Fibroblast of lung (primary cell): ENCODE measurements at regions not wholly inside any gene's neighbourhood (a gene's known extent, or its start where the extent isn't known, plus 50 kb on each side); places are given as distances from the start of the nearest gene placed in this dataset.

Experiments
- DNase-seq, 2 donors: peaks; one replicate each; pipeline versions ENCODE4 v3.0.0 to v3.0.0-alpha.2; 2010; ENCODE audit warnings: low read depth in 2 of 2
- H2AFZ ChIP-seq: 2 replicates; pipeline ENCODE4 v1.5.1; 2012; ENCODE audit warnings: low read length, control low read depth, inconsistent platforms
- H3K27ac ChIP-seq: 2 replicates; pipeline ENCODE4 v1.5.1; 2011; ENCODE audit warnings: low read length, control low read depth; ENCODE audit not compliant: insufficient read depth
- H3K27me3 ChIP-seq: 2 replicates; pipeline ENCODE4 v1.5.1; 2011; ENCODE audit warnings: mild to moderate bottlenecking, low read length; ENCODE audit not compliant: control insufficient read depth, insufficient read depth
- H3K36me3 ChIP-seq: 2 replicates; pipeline ENCODE4 v1.5.1; 2011; ENCODE audit warnings: low read length; ENCODE audit not compliant: control insufficient read depth, insufficient read depth
- H3K4me1 ChIP-seq: 2 replicates; pipeline ENCODE4 v1.5.1; 2011; ENCODE audit warnings: low read length; ENCODE audit not compliant: control insufficient read depth, insufficient read depth; ENCODE audit errors: extremely low read depth
- H3K4me2 ChIP-seq: 2 replicates; pipeline ENCODE4 v1.5.1; 2011; ENCODE audit warnings: low read length, control low read depth; ENCODE audit not compliant: insufficient read depth; ENCODE audit errors: extremely low read depth
- H3K4me3 ChIP-seq, 4 experiments: fragments of 200-600 bp in 1 of 4; sonication (generic) in 1 of 4; replicated peaks in 1 of 4; 2 replicates each; pipeline ENCODE4 v1.5.1; 2011 to 2016; ENCODE audit warnings: low read length in 4 of 4, low read depth in 3 of 4, mild to moderate bottlenecking in 3 of 4, control low read depth in 2 of 4, inconsistent platforms in 1 of 4, mixed read lengths in 1 of 4; ENCODE audit not compliant: insufficient read depth in 1 of 4; ENCODE audit errors: control extremely low read depth in 1 of 4
- H3K79me2 ChIP-seq: 2 replicates; pipeline ENCODE4 v1.5.1; 2012; ENCODE audit warnings: mild to moderate bottlenecking, low read length, inconsistent platforms; ENCODE audit not compliant: control insufficient read depth, insufficient read depth
- H3K9ac ChIP-seq: 2 replicates; pipeline ENCODE4 v1.5.1; 2011; ENCODE audit warnings: mild to moderate bottlenecking, low read length, control low read depth; ENCODE audit not compliant: insufficient read depth
- H3K9me3 ChIP-seq: 2 replicates; pipeline ENCODE4 v1.5.1; 2012; ENCODE audit warnings: low read depth, low read length; ENCODE audit not compliant: control insufficient read depth, insufficient read depth
- H4K20me1 ChIP-seq: 2 replicates; pipeline ENCODE4 v1.5.1; 2011; ENCODE audit warnings: low read length; ENCODE audit not compliant: control insufficient read depth, insufficient read depth; ENCODE audit errors: extremely low read depth
- EZH2 ChIP-seq: IDR thresholded peaks from 2 replicates; pipeline ENCODE4 v1.5.1; 2012; ENCODE audit warnings: low read length, control low read depth, mild to moderate bottlenecking; ENCODE audit errors: missing control alignments
- TF ChIP-seq, protein P1 (sequence below), 2 donors: IDR thresholded peaks in 1 of 2; conservative IDR thresholded peaks in 1 of 2; 1 replicate in 1 of 2; 2 replicates in 1 of 2; pipeline ENCODE4 v1.5.1; 2011 to 2012; ENCODE audit warnings: low read length in 2 of 2, control low read depth in 1 of 2, inconsistent platforms in 1 of 2, low read depth in 1 of 2, mild to moderate bottlenecking in 1 of 2

DNA sequence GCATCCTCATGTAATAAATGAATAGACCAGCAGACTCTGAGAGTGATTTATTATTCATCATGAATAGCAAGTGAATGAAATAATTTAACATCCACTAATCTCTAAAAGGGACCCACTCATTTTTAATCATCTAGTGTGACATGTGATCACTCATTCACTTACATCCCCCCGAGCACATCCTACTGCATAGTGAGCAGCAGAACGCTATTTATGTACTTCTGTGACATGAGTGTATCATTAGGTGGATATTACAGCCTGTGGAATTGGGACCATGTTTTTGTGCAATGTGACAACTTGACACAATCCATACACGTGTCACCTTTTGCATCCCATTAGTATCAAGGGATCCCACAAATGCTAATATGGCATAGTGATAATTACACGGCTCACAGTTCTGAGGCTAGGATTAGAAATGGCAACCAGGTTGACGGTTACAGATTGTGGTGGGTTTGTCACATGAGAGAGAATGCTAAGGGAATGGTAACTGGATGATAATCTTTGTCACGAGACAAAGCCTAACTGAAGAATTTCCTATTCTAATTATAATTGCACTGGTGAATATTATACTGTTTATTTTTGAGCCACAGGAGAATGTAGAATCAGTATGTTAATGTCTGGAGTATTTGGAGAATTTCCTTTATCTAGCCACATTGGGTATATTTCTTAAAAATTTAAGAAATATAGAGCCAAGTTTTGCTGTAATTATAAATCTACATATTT is 595.2 kb upstream of the TBL1XR1 start:
- no peak overlapping the region for H3K27ac ChIP-seq
- no peaks in the 10 kb centered on the region for H3K36me3 ChIP-seq
- H3K4me3 ChIP-seq, result no peak overlapping the region
- H3K79me2 ChIP-seq, result no peaks in the 10 kb centered on the region
- no peaks in the 10 kb centered on the region for H3K27me3 ChIP-seq
- H3K4me2 ChIP-seq, result no peak overlapping the region
- TF ChIP-seq, protein P1, sequence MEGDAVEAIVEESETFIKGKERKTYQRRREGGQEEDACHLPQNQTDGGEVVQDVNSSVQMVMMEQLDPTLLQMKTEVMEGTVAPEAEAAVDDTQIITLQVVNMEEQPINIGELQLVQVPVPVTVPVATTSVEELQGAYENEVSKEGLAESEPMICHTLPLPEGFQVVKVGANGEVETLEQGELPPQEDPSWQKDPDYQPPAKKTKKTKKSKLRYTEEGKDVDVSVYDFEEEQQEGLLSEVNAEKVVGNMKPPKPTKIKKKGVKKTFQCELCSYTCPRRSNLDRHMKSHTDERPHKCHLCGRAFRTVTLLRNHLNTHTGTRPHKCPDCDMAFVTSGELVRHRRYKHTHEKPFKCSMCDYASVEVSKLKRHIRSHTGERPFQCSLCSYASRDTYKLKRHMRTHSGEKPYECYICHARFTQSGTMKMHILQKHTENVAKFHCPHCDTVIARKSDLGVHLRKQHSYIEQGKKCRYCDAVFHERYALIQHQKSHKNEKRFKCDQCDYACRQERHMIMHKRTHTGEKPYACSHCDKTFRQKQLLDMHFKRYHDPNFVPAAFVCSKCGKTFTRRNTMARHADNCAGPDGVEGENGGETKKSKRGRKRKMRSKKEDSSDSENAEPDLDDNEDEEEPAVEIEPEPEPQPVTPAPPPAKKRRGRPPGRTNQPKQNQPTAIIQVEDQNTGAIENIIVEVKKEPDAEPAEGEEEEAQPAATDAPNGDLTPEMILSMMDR (conservative IDR thresholded peaks at IDR 0.05 in 1 of 2, IDR thresholded peaks at IDR 0.05 in 1 of 2; ENCODE audit: low read depth in 1 of 2, low read length in 2 of 2), result no peak
- no peak for TF ChIP-seq EZH2
- H3K4me1 ChIP-seq, result no peaks in the 10 kb centered on the region
- peak in 1 of 2 donors; percentile 66 for DNase-seq
- H3K9ac ChIP-seq, result no peak overlapping the region
- H2AFZ ChIP-seq, result no peak overlapping the region
- H3K9me3 ChIP-seq, result no peaks in the 10 kb centered on the region
- no peaks in the 10 kb centered on the region for H4K20me1 ChIP-seq

DNA sequence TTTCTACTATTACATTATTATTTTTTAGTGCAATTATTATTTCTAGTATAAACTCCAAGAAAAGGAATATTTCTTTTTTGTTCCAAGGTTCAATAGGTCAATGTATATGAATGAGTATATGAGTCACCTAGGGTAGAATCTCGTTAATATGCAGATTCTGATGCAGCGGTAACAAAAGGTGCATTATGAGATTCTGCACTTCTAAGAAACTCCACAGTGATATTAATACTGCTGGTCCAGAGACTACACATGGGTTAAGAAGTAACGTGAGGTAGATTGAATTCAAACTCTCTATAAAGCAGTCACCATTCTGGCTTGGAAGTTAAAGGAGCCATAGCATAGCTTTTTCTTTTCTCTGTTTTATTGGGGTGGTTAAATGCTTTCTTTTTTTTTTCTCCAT is 596.2 kb upstream of the TBL1XR1 start:
- Histone ChIP-seq H3K4me2 (no peak overlapping the region), H3K27ac (no peak overlapping the region), H3K9me3 (no peaks in the 10 kb centered on the region), H3K4me1 (no peaks in the 10 kb centered on the region), H3K9ac (no peak overlapping the region), H3K4me3 (no peak overlapping the region), H3K79me2 (no peaks in the 10 kb centered on the region), H3K36me3 (no peaks in the 10 kb centered on the region), H3K27me3 (no peaks in the 10 kb centered on the region), H4K20me1 (no peaks in the 10 kb centered on the region), H2AFZ (no peak overlapping the region)
- TF ChIP-seq EZH2, result no peak
- TF ChIP-seq, protein P1 (conservative IDR thresholded peaks at IDR 0.05 in 1 of 2, IDR thresholded peaks at IDR 0.05 in 1 of 2; ENCODE audit: low read depth in 1 of 2, low read length in 2 of 2), result no peak
- no peak for DNase-seq

DNA sequence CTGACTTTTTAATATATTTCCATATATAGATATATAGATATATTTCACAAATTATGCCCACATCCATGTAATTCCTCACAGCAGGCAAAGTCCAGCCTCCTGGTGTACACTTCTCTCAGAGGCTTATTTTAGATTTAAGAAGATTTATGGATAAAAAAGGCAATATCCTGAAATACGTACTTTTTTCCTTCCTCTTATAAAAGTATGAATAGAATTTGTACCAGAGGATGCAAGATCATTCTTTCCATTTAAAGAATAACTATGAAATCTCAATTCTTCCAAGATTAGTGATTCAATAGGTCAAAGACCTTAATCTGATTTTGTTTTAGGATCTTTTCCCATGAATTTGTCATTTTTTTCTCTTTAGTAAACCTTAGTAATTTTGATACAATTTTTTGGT is 597.9 kb upstream of the TBL1XR1 start:
- no peak overlapping the region for H3K9ac ChIP-seq
- DNase-seq, result no peak
- H3K36me3 ChIP-seq, result no peaks in the 10 kb centered on the region
- no peak overlapping the region for H2AFZ ChIP-seq
- H3K79me2 ChIP-seq, result no peaks in the 10 kb centered on the region
- H3K4me3 ChIP-seq, result no peak overlapping the region
- H4K20me1 ChIP-seq, result no peaks in the 10 kb centered on the region
- no peaks in the 10 kb centered on the region for H3K27me3 ChIP-seq
- no peak overlapping the region for H3K27ac ChIP-seq
- H3K9me3 ChIP-seq, result no peaks in the 10 kb centered on the region
- no peaks in the 10 kb centered on the region for H3K4me1 ChIP-seq
- TF ChIP-seq, protein P1 (conservative IDR thresholded peaks at IDR 0.05 in 1 of 2, IDR thresholded peaks at IDR 0.05 in 1 of 2; ENCODE audit: low read depth in 1 of 2, low read length in 2 of 2), result no peak
- no peak for TF ChIP-seq EZH2
- no peak overlapping the region for H3K4me2 ChIP-seq
